Adrenal gland (tissue), 5 donors: ENCODE measurements at regions not wholly inside any gene's neighbourhood (a gene's known extent, or its start where the extent isn't known, plus 50 kb on each side); places are given as distances from the start of the nearest gene placed in this dataset.

Source experiments
- CTCF ChIP-seq, 6 experiments: fragments of 450-650 bp in 4 of 6; fragments of 200-600 bp in 2 of 6; sonication (generic) in 1 of 6; IDR thresholded peaks; 1 replicate in 5 of 6; 2 replicates in 1 of 6; pipeline versions ENCODE4 v1.5.1 to v1.8.0; 2016 to 2021; ENCODE audit warnings: antibody characterized with exemption in 6 of 6, mild to moderate bottlenecking in 2 of 6, moderate library complexity in 1 of 6
- POLR2A ChIP-seq, 2 donors: fragments of 450-650 bp; IDR thresholded peaks; one replicate each; pipeline ENCODE4 v1.6.1; 2017; ENCODE audit warnings: antibody characterized with exemption in 2 of 2, mild to moderate bottlenecking in 2 of 2, moderate library complexity in 1 of 2
- donor health status: DM: no; HTN: no; CAD: no.

GRCh38 chrX:148389629-148390028 is 110.8 kb upstream of the AFF2 start:
- TF ChIP-seq CTCF (IDR thresholded peaks at IDR 0.05) (no peak), POLR2A (IDR thresholded peaks at IDR 0.05) (no peak)
